GM12875 (cell line): ENCODE measurements at regions not wholly inside any gene's neighbourhood (a gene's known extent, or its start where the extent isn't known, plus 50 kb on each side); places are given as distances from the start of the nearest gene placed in this dataset.

Source experiments
- H3K4me3 ChIP-seq: one replicate; pipeline ENCODE4 v1.5.1; 2011; ENCODE audit warnings: low read depth, low read length, control low read depth
- TF ChIP-seq, protein P1 (sequence below): IDR thresholded peaks from 2 replicates; pipeline ENCODE4 v1.5.1; 2011; ENCODE audit warnings: low read depth, mild to moderate bottlenecking, control low read depth, inconsistent platforms, low read length, moderate library complexity, borderline replicate concordance; ENCODE audit not compliant: insufficient read depth

- TF ChIP-seq, protein P1, sequence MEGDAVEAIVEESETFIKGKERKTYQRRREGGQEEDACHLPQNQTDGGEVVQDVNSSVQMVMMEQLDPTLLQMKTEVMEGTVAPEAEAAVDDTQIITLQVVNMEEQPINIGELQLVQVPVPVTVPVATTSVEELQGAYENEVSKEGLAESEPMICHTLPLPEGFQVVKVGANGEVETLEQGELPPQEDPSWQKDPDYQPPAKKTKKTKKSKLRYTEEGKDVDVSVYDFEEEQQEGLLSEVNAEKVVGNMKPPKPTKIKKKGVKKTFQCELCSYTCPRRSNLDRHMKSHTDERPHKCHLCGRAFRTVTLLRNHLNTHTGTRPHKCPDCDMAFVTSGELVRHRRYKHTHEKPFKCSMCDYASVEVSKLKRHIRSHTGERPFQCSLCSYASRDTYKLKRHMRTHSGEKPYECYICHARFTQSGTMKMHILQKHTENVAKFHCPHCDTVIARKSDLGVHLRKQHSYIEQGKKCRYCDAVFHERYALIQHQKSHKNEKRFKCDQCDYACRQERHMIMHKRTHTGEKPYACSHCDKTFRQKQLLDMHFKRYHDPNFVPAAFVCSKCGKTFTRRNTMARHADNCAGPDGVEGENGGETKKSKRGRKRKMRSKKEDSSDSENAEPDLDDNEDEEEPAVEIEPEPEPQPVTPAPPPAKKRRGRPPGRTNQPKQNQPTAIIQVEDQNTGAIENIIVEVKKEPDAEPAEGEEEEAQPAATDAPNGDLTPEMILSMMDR, result no peak
- no peak overlapping the region for H3K4me3 ChIP-seq
Observed at GRCh38 chr6:21826023-21826422, 232.5 kb downstream of the SOX4 start.

DNA sequence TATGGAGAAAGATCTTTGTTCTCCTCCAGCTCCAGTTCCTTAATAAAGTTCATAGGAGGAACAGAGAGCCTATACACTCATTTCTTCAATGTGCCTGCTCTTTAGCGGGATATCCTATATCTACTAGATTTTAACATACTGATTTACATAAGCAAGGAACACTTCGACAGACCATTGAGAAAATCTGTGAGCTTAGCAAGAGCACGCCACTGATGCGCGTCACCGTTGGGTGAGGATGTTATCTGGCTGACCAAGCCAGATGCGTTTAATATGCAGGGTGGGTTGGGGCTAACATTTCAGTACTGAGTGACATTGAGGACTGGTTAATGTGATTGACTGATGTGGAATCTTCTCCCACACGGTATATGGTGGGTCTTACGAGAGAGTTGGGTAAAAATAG lies 233.4 kb downstream of the SOX4 start:
- H3K4me3 ChIP-seq, result no peak overlapping the region
- TF ChIP-seq, protein P1, result no peak

DNA sequence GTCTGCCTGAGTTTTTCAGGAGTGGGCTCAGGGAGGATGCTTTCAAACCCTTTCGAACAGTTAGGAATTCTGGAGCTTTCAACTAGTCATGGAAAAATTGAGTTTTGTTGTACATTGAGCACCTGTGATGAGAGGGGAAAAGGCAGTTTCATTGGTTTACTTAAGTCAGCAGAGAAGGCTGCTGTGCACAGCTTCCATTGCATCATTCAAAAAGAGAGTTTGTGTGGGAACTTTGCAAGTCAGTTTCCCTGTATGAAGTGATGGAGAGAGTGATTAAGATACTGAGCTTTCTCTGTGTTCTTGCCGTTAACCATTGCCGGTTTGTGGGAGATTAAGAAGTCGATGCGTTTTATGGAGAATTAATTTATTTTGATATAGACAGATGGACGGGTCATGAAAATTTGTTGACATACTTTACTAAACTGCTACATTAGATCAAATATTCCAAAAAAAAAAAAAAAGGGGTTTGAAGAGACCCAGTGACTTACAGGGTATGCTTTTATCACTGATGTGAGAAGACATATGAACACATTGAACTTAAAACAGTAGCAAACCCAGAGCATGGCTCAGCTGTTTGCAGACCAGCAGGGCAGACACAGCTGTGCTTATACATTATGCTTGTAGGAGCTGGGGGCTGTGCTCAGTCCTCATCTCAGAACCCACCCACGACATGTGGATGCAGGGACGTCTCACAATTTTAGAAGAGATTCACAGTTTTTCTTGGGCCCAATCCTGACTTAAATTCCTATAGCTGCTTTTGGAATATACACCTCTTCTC lies 234.1 kb downstream of the SOX4 start:
- H3K4me3 ChIP-seq, result no peak overlapping the region
- TF ChIP-seq, protein P1, result no peak

GRCh38 chr6:21828704-21829103 lies 235.2 kb downstream of the SOX4 start:
- H3K4me3 ChIP-seq, result no peak overlapping the region
- TF ChIP-seq, protein P1, result no peak

- TF ChIP-seq, protein P1, result no peak
Observed at GRCh38 chr6:21829126-21829525, 235.6 kb downstream of the SOX4 start.

DNA sequence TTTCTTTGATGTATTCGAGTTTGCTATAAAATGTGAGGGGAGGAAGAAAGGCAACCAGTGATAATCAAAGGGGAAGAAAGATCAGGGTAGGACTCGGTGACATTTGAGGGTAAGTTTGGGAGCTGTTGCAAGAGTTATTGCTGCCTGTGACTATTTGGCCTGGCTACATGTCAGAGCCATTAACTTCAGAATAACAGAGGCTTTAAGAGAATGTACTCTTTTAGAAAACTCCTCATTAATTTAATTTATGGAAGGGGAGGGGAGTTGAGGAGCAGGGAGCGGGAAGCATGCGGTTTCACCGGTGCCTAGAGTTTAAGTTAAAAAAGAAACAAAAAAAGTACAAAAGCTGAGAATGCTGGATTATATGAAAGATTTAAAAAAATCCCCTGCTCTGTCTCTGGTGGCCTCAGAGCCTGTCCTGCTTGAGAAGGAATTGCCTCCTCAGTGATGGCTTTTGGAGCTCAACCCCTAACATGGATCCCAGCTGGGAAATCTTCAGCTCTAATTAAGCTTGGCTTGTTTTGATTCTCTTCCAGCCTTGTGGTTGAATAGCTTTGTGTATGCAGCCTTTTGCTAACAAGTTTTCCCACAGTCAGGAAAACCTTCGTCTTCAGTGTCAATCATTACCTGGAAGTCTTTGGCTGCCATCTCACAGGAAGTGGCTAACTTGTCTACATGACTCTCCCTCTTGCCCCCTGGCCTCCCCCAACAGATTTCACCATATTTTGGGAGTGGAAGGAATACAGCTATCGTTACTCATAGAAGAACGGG lies 238.2 kb downstream of the SOX4 start:
- no peak overlapping the region for H3K4me3 ChIP-seq
- TF ChIP-seq, protein P1, result no peak

More at GRCh38 chr6:21829126-21829525, 235.6 kb downstream of the SOX4 start:
- H3K4me3 ChIP-seq, result no peak overlapping the region
